NCI-H2029 (cell line): ENCODE measurements at regions not wholly inside any gene's neighbourhood (a gene's known extent, or its start where the extent isn't known, plus 50 kb on each side); places are given as distances from the start of the nearest gene placed in this dataset.
"Not testable (repeated sequence)": the region's sequence is repeated elsewhere in the genome, so short reads cannot be mapped to it uniquely, and the experiment has no call there.

Source experiments
- DNase-seq: peaks from one replicate; lab custom pipeline; 2025; lab: John Stamatoyannopoulos, UW

GRCh38 chr2:67872481-67872880 is 190.3 kb downstream of the C1D start:
- no peak for DNase-seq

DNA sequence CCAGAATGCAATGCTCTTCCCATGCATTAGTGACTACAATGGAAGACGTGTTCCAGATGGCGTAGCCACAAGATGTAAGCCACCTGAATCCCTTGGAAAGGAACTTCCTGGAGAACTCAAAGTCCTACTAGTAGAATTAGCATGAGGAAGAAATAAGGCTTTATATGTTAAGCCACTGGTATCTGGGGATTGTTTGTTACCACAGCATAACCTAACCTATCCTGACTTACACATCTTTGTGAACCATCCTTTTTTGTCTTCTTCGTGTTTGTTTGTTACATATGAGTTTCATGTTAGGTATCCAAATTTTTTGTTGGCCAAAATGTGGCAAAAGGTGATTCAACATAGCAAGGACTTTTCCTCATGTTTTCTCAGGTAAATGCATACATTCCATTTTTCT is 188.9 kb downstream of the C1D start:
- DNase-seq = no peak

- no peak for DNase-seq
Observed at GRCh38 chr2:67876176-67876575, 186.6 kb downstream of the C1D start.

DNA sequence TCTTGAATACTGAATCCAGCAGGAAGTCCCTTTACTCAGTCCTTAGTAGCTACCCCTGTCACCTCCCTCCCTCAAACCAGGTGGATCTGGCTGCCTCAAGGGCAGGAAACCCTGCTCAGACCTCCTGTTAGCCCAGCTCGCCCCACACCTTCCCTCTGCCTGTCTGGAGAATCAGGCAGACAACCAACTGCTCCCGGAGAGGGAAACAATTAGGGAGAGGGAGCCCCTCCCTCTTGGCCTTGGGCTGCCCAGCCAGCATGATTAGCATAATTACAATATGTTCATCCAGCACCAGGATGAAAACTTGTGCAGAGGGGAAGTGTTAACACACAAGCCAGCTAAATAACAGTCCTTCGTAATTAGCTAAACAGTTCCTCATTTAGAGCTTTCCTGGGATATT is 185.5 kb downstream of the C1D start:
- DNase-seq = no peak

GRCh38 chr2:67878743-67879142 is 184.1 kb downstream of the C1D start:
- no peak for DNase-seq

GRCh38 chr2:67879586-67880290 is 183.1 kb downstream of the C1D start:
- no peak for DNase-seq

DNA sequence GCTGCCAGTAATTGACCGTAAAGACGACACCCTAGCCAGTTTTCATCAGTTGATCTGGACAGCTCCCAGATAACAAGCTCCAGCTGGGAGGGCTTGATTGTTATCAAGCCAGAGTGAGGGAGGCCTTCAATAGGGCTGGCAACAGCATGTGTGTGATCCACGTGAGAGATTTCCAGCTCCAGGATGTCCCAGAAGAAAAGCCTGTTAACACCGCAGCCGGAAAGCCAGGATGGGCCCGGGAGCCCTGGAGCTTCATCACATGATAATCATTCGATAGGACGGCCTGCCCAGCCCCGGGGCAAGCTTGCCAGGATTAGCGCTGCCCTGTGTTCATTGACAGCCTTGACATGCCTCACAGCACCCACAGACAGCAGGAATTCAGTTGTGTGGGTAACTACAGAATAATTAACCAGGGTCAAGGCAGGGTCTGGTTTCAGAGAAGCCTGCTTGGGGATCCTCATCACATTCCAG is 182.5 kb downstream of the C1D start:
- peak; percentile 14 for DNase-seq

GRCh38 chr2:67881816-67882215 is 181.0 kb downstream of the C1D start:
- DNase-seq = no peak

DNA sequence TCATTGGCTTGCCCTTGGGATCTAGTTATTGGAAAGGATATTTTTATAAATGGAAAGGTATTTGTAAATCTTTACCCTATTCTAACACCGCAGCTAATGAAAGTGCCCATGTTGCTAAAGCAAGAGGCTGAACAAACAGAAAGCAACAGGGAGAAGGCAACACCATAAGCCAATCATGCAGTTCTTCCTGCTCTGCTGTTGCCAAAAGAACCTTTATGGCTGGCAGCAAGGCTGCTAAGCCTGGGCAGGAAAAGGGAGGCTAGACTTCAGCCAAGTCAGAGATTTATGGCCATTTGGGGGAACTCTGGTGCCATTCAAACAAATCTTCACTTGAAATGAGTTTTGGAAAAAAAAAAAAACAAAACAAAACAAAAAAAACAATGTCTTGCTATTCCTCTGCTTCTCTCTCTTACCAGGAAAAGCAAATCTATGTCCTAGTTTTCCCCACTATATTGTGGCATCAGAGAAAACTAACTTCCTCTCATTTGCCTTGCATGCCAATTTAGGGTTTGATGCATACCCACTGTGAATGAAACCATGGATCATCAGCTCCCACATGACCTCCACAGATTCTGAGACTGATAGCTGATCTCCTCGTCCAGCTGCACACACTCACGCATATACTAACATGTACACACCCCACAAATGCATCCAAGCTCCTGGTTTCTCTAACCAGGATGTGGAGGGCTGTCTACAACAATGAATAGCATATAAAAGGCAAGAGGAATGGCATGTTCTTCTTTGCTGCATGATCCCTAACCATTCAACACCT is 179.3 kb downstream of the C1D start:
- DNase-seq = peak; percentile 8

DNA sequence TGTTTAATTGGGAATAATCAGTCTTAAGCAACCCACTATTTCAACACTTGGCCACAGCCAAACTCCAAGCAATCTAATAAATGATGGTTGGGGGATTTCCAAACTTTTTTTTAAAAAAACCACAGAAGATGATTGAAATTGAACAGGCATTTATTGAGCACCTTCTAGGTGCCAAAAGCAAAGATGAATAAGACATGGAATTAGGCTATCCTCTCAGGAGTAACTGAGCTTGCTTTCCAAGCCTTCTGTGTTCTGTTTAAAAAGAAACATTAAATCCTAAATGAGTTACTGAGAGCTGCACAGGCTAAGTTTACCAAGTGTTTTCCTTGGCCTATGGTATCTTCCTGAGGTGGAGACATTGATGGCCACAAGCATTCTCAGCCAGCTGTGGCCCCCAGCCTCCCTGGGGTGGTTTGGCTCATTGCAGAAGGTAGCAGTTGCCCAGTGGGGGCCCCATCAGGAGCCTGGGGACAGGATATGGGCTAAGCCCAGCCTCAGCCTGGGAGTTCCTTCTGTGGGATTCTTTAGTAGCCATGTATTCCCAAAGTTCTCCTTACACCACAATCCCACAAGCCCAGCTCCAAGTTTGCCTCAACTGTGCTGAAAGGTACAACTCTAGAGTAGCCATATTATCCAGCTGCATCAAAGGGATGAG is 174.3 kb downstream of the C1D start:
- DNase-seq = no peak

DNA sequence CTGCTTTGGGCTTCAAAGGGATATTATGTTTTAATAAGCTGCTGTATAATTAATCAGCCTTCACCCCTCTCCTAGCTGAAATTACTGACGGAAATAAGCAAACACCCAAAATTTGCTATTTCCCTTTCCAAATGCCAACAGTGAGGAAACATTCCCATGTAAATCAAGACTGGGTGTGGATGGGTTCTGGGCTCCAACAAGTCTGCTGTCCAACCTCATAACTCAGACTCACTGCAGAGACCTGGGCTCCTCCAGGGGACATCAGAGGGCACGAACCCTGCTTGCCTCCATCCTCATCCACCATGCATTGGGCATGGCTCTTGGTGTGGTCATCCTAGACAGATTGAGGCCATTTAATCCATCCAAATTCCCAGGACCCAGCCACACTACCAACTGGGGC is 173.7 kb downstream of the C1D start:
- no peak for DNase-seq

DNA sequence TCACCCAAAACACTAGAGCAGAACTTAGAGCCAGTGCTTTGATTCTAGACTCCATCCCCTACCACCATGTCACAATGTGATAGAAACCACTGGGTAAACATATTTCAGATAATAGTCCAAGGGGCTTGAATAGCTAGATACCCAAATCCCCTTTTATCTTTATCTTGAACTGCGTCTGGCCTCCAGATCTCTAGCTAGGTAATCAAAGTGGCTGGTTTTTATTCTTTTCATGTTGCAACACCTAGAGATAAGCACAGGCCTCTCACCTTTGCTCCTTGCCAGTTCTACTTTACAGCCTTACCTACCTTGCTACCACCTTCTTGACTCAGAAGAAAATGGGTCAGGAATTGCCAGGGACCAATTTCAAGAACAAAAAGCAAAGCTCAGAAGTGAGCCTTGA is 171.2 kb downstream of the C1D start:
- DNase-seq = no peak

- DNase-seq = no peak
Observed at GRCh38 chr2:67892339-67892846, 170.4 kb downstream of the C1D start.

GRCh38 chr2:67895227-67895941 is 167.4 kb downstream of the C1D start:
- peak; percentile 22 for DNase-seq

- no peak for DNase-seq
Observed at GRCh38 chr2:67896076-67896475, 166.7 kb downstream of the C1D start.

DNA sequence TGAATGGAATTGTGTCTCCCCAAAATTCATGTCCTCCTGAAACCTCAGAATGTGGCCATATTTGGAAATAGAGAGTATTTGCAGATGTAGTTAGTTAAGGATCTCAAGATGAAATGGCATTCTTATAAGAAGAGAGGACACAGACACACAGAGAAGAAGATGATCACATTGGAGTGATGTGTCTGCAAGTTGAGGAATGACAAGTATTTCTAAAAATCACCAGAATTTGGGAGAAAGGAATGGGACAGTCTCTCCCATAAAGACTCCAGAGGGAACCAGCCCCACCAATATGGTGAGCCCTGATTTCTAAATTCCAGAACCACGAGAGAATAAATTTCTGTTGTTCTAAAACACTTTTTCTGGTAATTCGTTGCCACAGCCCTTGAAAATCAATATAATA is 166.3 kb downstream of the C1D start:
- DNase-seq = no peak

DNA sequence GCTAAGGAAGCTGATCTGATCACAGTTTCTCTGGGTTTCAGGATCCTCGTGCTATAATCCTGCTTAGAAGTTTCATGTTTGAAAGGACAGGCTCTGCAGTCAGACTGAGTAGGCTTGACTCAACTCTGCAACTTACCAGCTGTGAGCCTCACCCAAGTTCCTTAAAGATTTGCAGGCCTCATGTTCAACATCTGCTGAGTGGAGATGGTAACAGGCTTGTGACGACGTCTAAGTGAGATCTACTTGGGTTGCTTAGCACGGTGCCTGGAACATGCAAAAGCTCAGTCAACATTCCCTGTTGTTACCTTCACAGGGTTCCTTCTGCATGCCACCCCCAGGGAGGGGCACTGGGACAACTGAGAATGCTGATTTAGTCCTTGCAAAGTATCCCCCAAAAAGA is 164.2 kb downstream of the C1D start:
- DNase-seq = no peak

- DNase-seq = peak; percentile 55
Observed at GRCh38 chr2:67899187-67899586, 163.6 kb downstream of the C1D start.

DNA sequence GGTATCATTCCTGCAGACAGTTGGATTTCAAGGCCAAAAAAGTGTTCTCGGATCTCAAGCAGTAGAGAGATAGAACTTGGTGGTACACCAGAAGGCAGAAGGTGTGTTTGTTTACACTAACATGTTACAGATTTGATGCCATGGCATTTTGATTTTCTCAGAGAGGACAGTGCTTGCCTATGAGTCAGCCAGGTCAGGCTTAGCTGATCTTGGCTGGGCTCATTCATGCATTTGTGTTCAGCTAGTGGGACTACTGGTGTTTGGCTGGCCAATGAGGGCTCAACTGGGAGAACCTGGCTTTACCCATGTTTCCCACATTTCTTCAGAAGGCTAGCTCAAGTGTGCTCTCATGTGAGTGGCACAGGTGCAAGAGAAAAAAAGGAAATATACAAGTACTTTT is 162.0 kb downstream of the C1D start:
- DNase-seq = no peak

GRCh38 chr2:67904566-67904965 is 158.2 kb downstream of the C1D start:
- DNase-seq = no peak

DNA sequence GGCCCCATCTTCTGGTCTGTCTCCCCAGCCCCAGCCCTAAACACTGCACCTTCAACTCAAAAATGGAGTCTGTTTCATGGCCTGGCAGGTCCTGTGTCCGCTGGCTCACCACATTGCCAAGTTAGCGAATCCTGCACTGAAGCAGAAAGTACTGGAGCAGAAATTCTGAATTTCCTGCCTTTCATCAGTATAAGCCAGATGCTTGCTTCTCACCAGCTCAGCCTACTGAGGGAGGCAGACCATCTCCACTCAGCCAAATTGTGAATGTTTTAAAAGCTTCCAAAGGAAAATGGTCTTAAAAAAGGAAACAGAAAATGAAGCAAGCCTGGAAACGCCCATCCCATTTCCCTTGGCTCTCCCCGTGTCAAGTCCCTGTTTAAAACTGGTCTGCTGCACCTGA is 157.8 kb downstream of the C1D start:
- DNase-seq = no peak

GRCh38 chr2:67906547-67906946 is 156.3 kb downstream of the C1D start:
- not testable (repeated sequence) for DNase-seq
